Neural progenitor cell (in vitro differentiated cells): ENCODE measurements at regions not wholly inside any gene's neighbourhood (a gene's known extent, or its start where the extent isn't known, plus 50 kb on each side); places are given as distances from the start of the nearest gene placed in this dataset.

Experiments used
- CTCF ChIP-seq: fragments of 200-600 bp; sonication (generic); IDR thresholded peaks from 2 replicates; pipeline ENCODE4 v1.5.1; 2017; ENCODE audit warnings: antibody characterized with exemption, mild to moderate bottlenecking
- EZH2 ChIP-seq: fragments of 200-600 bp; sonication (generic); IDR thresholded peaks from 2 replicates; pipeline ENCODE4 v1.6.1; 2017; ENCODE audit warnings: antibody characterized with exemption, mild to moderate bottlenecking, moderate library complexity

GRCh38 chr6:167649476-167649875, 177.2 kb upstream of the AFDN start:
- TF ChIP-seq CTCF (no peak), EZH2 (no peak)
